ENCODE measurements at regions not wholly inside any gene's neighbourhood (a gene's known extent, or its start where the extent isn't known, plus 50 kb on each side); places are given as distances from the start of the nearest gene placed in this dataset.

DNA sequence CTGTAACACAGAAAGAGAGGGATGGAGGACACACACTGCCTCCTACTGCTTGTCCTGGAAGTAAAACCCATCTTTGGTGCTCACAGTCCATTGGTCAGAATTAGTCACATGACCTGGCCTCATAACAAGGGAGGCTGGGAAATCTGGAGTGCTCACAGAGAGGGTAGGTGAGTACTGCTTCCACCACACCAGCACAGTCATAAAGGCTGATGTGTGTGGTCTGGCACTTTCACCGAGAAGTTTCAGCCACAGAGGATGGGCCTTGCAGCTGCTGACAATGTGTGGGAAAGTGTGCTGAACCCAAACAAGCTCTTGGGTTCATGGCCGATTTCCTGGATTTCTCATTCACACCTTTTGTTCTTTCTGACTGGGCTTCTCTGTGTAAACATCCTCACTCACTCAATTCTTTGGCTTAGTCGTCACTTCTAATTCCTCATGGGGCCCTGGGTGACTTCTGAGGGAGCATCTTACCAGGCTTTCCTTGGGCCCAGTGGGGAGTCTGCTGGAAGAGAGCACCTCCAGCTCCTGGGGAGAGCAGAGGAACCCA is 100.7 kb downstream of the ASB7 start:
- no peak for DNase-seq

DNA sequence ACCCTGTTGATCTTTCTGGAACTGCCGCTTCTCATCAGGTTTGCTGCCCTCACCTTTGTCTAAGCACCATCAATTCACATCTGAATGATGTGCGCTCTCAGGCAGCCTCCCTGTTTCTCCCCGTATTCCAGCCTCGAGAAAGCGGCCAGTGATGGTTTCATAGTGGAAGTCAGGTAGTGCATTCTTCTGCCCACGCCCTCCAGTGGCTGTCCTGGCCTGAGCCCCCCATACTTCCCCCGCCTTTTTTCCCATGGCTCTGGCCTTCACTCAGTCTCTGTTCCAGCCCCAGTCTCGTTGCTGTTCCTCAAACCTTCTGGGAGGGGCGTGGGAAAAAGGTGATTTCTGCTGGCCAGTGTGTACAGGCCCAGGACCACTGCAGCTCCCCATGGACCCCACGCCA is 101.3 kb downstream of the ASB7 start:
- no peak for DNase-seq

DNA sequence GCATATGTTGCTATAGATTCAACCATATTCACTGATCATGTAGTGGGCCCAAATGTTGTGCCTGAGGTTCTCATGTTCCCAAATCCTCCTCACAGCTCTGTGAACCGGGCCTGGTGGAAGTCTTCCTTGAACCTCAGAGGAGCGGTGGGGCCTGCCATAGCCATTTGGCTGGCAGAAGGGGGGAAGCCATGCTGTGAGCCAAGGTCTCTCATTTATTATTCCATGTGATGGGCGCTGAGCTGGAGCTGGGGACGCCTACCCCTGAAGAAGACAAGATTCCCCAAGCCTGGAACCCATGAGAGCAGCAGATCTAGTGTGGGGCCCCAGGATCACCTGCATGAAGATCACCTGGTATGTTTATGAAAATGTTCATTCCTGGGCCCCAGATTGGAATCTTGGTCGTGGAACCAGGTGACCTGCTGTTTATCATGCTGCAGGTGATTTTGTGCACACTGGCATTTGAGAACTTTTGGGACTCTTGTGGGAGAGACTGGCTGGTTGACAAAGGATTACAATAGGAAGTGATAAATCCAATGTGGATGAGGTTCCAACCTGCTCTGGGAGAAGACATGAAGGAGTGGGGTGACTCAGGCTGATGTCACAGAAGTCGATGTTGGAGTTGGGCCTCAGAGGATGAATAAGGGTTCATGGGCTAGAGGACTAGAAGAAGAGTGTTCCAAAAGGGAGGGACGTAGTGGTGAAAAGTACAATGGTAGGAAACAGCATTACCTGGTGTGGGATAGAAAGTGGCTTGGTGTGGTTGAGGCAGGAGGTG is 102.1 kb downstream of the ASB7 start:
- DNase-seq: no peak

DNA sequence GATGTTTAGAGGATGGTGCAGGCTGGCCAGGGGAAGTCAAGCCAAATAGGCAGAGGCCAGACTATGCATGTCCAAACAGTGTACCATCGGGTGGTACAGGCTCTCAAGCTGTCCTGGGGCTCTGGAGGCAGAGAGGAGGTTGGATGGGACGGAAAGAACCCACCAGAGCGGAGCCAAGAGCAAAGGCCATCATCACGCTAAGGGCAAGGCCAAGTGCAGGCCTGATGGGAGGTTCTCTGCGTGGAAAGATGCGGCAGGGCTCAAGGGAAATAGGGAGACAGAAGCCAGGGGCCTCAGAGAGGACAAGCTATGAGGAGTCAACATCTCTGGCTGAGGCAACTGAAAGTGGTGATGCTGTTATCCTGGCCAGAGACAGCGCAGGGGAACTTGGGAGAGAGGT is 102.7 kb downstream of the ASB7 start:
- no peak for DNase-seq

DNA sequence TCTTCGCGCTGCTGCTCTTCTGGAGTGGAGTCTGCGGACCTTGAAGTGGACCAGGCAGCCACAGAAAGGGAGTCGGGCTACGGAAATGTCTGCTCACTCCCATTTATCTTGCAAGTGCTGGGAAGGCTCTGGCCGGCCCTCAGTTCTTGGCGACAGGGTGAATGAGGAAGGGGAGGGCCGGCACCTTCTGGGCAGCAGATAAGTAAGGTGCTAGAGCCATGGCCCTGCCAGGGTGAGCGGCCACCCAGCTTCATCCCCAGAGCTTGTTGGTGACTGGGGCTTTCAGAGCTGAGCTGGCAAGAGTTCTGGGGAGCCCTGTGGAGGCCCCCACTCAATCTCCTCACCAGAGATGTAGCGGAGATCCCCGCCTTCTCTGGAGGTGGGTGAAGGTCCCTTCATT is 103.5 kb downstream of the ASB7 start:
- no peak for DNase-seq

DNA sequence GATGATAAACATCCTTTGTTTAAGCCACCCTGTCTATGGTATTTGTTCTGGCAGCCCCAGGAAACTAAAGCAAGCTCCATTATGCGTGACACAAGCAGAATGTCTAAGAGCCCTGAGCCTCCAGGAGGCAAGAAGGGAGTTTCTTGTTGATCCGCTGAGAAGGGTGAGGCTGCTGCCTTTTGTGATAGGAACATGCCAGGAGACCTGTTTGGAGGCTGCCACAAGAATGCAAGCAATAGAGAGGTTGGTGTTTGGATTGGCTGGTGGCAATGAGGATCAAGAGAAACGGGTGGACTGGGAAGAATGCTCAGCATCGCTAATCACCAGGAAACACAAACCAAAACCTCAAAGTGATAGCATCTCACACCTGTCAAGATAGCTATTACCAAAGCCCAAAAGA is 104.8 kb downstream of the ASB7 start:
- no peak for DNase-seq

DNA sequence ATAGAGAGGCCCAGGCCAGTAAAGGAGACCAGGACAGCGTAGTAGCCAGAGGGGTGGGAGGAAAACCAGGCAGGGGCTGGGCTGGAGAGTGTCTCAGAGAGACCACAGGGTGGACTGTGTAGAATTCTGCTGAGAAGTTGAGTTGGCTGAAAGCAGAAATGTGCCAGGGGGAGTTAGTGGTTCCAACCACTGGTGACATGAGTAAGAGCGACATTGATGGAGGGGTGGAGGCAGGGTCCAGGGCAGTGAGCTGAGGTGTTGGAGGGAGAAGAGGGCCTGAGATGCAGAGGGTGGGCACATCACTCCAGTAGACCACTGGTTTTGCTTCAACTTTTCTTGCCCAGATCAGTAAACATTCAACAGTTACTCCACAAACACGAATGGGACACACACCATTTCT is 106.5 kb downstream of the ASB7 start:
- no peak for DNase-seq

DNA sequence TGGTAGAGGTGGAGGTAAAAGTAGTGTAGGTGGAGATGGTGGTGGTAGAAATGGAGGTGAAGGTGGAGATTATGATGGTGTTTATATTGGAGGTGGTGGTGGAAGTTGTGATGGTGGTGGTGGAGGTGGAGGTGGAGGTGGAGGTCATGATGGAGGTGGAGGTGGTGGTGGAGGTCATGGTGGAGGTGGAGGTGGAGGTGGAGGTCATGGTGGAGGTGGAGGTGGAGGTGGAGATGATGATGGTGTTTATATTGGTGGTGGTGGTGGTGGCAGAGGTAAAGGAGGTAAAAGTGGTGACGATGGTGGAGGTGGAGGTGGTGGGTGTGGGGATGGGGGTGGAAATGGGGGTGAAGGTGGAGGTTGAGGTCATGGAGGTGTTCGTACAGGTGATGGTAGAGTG is 107.8 kb downstream of the ASB7 start:
- DNase-seq: no peak

DNA sequence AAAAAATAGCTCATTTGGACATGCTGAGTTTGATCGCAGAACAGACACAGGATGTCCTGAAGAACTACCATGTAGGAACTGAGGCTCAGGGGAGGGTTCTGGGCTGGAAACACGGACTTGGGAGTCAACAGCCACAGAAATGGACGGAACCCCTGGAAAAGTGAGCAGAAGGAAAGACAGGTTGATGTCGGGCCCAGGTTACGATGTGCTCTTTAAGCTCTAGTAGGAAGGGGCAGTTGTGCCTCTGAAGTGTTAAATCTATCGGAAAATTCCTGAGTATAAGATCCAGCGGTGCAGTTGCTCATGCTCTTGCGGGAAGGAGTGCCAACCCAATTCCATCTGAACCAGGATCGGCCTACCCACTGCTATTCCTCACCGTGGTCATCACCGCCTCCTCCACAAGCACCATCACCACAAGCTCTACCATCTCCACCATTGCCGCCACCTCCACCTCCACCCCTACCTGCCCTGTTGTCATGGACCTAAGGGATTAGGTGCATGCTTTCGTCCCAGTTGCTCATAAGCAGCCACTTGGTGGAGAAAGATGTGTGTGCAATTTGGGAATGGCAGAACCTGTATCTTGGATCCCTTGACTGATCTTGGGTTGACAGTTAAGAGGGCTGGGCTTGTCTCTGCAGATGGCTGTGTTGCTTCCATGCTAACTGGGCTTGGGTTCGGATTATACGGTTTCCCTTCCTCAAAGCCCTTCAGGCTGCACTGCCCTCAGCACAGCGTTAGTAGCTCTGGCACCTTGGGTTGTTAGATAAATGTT is 108.5 kb downstream of the ASB7 start:
- DNase-seq: no peak

DNA sequence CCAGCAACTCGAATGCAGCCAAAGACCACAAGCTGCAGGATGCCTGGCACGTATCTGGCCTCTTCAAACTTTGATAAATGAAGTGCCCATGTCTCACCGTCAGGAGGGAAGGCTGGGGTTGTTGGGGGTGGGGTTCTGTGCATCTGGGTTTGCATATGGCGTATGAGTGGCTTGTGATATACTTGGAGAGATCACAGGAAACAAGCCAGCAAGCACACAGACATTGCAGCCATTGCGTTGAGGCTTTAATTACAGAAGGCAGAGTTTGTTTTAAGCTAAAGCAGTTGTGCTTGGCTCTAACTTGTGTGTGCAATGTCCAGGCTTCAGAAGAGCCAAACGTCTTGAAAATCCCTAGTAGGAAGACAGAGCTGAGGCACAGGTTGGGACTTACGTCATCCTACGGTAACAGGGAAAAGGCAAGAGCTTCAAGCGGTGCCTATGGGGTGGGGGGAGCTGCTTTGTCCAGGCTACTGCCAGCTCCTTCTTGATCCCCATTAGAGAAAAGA is 109.2 kb downstream of the ASB7 start:
- no peak for DNase-seq

DNA sequence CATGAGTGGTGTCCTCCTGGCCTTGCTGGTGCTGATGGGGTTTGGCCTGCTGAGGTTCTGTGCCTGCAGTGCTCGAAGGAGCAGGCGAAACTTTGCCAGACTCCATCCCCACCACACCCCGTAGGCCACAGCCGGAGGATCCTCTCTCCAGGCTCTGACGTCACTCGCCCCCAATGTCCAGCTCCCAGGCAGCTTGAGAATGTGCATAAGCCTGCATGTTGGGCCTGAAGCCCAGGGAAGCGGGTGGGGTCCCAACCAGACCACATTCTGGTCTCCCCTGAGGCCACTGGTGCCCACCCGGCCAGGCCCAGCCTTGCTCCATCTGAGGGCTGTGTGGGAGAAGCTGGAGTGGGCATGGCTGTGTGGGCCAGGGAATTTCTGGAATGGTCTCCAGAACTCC is 109.8 kb downstream of the ASB7 start:
- DNase-seq: no peak

DNA sequence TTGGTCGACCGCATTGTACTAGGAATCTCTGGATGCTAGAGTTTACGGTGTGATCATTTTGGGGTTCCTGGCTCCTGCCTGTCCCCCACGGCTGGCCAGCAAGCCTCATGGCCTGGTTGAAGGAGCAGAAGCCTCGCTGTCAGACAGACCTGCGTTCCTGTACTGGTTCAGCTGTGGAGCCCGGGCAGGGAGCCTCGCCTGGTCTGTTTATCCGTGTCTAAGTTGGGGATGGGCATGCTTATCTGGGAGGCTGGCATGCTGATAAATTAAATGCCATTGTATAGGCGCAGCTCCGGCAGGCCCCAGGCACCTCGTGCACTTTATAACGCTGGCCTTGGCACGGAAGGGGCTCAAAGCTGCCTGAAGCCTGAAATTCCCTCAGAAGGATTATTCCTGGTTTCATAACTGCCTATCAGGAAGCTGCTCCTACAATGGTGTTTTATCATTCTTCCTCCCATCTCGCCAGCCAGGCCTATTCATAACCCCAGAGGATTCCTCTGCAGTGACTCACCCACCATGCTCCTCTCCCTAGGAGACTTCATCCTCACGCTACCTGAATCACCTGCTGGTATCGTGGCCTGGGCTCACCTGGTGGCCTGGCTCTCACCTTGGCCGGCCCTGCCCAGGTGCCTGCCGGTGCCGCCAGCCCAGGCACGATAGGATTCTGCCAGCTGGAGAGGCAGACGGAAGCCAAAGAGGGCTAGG is 110.9 kb downstream of the ASB7 start:
- DNase-seq: no peak

DNA sequence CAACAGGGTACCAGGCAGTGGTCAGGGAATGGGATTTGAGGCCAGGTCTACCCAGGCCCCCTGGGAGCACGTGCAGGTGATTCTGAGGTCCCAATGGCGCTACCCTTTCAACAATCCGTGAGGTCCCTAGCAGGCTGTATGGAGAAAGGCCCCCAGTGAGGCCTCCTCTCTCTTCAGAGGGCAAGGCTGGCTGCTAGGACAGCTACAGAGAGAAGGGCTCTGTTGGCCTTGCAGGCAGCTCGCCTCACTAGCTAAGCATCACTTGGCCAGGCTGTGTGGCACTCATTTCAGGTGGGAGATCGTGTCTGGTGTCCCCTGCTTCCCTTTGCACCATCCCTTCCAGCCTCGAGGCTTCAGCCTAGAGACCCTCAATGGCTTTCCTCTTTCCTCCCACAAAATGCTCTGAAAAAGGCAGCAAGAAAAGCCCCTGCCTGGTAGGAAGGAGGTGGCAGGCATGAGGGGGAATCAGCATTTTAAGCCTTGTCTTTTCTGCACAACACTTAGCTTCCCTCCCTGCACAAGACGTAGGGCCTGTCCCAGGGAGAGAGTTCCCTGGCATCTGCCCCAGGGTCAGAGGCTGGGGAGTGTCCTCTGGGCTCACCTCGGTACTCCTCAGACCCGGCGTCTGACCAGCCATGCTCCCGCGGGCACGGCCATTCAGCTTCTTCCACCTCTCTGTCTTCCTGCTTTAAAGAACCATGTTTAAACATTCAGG is 111.8 kb downstream of the ASB7 start:
- DNase-seq: no peak

DNA sequence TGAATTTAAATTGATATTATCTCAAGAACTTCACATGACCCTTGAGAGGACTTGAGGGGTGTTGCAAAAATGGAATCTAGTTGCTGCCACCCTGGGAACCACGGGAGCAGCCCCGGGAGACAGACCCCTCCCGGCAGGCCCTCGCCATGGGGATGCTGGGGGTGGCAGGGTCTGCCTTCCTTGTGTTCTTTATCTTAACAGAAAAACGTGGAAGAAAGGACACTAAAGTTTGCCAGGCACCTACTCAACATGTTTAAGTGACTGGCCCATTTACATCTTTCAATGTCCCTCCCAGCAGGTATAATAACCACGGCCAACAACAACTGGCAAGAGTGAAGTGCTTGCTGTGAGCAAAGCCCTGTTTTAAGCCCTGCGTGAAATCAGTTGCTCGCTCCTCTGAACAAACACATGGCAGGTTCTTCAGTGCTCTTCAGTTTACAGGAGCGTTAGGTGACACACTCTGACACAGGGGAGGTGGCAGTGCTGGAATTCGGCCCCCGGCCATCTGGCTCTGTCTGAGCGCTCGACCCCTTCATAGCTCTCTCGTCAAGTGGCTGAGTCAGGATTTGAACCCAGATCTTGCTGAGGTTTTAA is 112.5 kb downstream of the ASB7 start:
- no peak for DNase-seq

DNA sequence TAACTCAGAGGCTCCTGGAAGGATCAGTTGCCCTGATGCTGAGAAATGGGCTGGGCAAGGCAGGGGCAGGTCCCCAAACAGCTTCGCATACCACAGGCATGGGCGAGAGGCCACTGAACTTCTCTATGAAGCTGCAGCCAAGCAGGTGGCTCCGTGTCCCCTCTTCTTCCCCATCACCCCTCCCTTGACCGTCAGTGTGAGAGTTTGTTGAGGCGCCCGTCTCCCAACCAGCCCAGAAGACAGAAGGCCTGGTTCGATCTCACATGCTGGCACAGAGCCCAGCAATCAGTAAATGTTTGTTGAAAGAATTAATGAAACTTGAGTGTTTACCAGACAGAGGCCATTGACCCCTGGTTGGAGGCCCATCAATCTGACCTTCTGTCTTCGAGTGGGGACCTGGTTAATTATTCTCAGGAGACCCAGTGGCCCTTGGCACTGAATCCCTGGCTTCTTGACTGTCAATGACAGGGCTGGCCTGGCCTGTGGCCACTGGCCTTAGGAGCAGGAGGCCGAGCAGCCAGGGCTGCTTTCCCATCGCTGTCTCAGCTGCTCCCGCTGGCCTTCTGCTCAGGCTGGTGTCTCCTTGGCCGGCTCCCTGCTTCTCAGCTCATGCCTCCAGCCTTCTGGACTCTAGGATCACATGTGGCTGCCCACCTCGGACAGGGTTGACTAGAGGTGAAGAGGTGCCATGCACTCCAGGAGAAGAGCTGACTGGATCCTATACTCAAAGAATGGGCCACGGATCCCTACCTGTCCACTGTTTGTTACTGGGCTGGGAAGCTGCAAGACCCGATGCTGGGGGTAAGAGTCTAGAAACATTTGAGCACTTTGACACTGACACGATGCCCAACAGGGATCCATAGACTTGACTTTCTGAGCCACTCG is 113.4 kb downstream of the ASB7 start:
- DNase-seq: no peak

DNA sequence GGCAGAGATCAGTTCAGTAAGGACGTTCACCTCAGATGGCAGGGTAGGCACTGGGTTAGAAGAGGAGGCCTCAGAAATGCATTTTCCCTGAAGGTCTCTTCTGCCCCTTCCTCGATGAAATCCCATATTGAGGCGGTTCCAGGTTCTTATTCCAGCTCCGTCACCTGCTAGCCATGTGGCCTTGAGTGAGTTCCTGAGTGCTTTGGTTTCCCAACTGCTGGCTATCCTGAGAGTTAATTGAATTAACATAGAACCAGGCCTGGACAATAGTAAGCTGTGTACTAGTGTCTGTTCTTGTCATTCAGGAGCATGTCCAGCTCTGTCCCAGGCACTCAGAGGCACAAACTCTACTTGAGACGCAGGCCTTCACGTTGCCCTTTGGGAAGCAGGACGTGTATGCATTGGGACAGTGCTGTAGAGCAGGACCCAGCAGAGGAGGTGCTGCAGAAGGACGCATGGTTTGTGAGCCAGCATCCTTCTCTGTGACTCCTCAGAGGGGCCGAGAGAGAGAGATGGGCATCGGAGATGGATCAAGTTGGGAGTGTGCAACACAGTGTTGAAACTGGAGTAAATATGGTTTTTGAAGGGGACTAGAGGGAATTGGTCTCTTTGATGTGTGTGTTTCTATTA is 114.2 kb downstream of the ASB7 start:
- no peak for DNase-seq

DNA sequence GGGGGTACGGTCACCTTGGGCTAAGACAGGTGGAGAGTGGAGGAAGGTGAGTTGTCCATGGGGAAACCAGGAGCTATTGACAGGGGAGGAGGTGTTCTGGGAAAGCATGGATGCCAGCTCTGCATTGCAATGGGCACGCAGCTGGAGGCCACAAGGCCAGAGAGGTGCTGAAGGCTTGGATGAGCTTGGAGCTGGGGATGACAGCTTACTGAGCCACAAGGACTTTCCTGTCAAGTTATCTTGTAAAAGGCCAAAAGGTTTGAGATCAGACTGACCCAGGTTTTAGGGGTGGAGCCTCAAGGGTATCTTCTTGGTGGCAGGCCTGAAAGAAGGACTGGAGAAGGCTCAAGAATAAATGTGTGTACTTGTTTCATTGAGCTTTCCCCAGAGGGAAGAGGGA is 115.2 kb downstream of the ASB7 start:
- DNase-seq: no peak

DNA sequence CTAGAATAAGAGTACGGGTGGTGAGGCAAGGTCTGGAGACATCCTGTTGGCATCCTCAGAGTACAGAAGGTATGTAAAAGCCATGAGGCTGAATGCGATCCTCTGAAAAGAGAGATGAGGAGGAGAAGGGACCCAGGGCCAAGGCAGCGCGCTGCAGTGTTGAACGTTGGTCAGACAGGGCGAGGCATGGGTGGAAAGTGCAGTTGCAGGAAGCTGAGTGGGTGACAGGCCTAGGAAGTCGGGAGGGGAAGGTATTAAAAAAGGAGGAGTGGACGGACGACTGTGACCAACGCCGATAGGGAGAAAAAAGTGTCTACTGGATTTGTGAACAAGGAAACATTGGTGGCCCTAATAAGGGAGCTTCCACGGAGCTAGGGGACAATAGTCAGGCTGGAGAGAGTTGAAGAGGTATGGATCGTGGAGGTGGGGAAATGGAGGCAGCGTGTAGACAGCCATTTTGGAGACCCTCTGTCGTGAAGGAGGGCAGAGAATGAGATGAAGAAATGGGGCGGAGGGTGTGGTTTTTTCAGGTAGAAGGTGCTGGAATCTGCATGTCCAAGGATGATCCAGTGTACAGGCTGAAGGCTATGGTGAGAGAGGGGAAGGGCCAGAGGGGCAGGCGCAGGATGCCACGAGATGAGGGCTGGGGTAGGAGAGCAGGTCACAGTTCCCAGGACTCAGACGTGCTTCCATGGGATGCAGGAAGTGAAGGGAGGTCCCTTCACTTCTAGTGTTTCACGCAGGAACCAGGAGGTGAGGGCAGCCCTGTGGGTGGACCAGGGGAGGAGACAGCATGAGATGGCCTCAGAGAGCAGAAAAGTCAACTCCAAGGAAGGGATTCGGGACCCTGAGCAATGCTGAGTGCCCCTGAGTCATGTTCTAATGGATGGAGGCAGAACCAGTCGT is 115.9 kb downstream of the ASB7 start:
- no peak for DNase-seq

DNA sequence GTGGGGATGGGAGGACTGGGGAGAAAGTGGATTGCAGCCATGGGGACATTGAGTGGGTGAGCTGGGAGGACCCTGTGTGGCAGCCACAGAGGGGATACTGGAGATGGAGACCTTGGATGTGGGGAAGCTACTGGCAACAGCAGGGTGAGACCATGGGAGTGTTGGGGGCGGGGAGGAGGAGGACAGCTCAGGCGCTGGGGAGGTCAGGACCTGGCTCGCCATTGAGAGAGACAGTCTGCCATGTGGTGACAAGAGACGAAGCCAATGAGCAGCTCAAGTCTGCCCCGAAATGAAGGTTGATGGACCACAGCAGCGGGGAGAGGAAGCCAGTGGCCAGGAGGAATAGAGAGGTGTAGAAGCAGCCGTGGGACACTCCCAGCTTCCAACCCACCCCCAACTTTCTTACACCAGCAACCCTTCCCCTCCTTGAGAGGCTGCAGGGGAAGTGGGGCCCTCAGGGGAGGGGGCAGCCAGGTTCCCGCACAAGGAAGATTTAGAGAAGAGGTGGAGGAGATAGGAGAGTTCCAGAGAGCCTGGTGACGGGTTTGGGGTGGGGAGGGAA is 118.1 kb downstream of the ASB7 start:
- DNase-seq: no peak
